Loucy (cell line): ENCODE measurements at regions not wholly inside any gene's neighbourhood (a gene's known extent, or its start where the extent isn't known, plus 50 kb on each side); places are given as distances from the start of the nearest gene placed in this dataset.

Source experiments
- CTCF ChIP-seq: fragments of 200-600 bp; sonication (generic); conservative IDR thresholded peaks from 2 replicates; pipeline ENCODE4 v1.5.1; 2014; ENCODE audit warnings: mild to moderate bottlenecking, antibody characterized with exemption, low read length
- EZH2phosphoT487 ChIP-seq: fragments of 200-600 bp; IDR thresholded peaks from 2 replicates; pipeline ENCODE4 v1.6.1; 2018; ENCODE audit warnings: antibody characterized with exemption, mild to moderate bottlenecking, moderate library complexity, borderline replicate concordance

- TF ChIP-seq CTCF (no peak; the same call in 1 of the 2 replicates), EZH2phosphoT487 (no peak)
Observed at GRCh38 chr4:4694296-4694772, 152.5 kb upstream of the STX18 start.
